ACC112 (cell line): ENCODE measurements at regions not wholly inside any gene's neighbourhood (a gene's known extent, or its start where the extent isn't known, plus 50 kb on each side); places are given as distances from the start of the nearest gene placed in this dataset.

Source experiments
- H2AFZ ChIP-seq: fragments of 200-600 bp; sonication (generic); one replicate; pipeline ENCODE4 v1.6.0; 2017; ENCODE audit warnings: antibody characterized with exemption, low read length; ENCODE audit not compliant: unreplicated experiment
- H3K27ac ChIP-seq: fragments of 200-600 bp; sonication (generic); 2 replicates; pipeline ENCODE4 v1.5.1; 2014; ENCODE audit warnings: low read depth, mild to moderate bottlenecking, antibody characterized with exemption, low read length, moderate library complexity
- H3K27me3 ChIP-seq: fragments of 200-600 bp; sonication (generic); 2 replicates; pipeline ENCODE4 v1.6.1; 2014; ENCODE audit warnings: mild to moderate bottlenecking, antibody characterized with exemption, low read length, moderate library complexity, mixed read lengths; ENCODE audit not compliant: insufficient read depth
- H3K36me3 ChIP-seq: fragments of 200-600 bp; sonication (generic); 2 replicates; pipeline ENCODE4 v1.6.1; 2016; ENCODE audit warnings: mild to moderate bottlenecking, antibody characterized with exemption, low read length, moderate library complexity, mixed read lengths; ENCODE audit not compliant: insufficient read depth
- H3K4me1 ChIP-seq: fragments of 200-600 bp; sonication (generic); one replicate; pipeline ENCODE4 v1.6.1; 2016; ENCODE audit warnings: low read length, mixed read lengths; ENCODE audit not compliant: insufficient read depth, unreplicated experiment, control insufficient read depth
- H3K4me3 ChIP-seq: fragments of 200-600 bp; sonication (generic); 2 replicates; pipeline ENCODE4 v1.5.1; 2014; ENCODE audit warnings: mild to moderate bottlenecking, low read depth, low read length
- H3K79me2 ChIP-seq: fragments of 200-600 bp; sonication (generic); one replicate; pipeline ENCODE4 v1.6.0; 2016; ENCODE audit warnings: low read length; ENCODE audit not compliant: control insufficient read depth, unreplicated experiment, insufficient read depth

- Histone ChIP-seq H3K79me2 (no peaks in the 10 kb centered on the region), H3K27ac (no peak overlapping the region), H2AFZ (no peak overlapping the region), H3K4me1 (no peaks in the 10 kb centered on the region), H3K4me3 (no peak overlapping the region), H3K36me3 (no peaks in the 10 kb centered on the region), H3K27me3 (peaks cover 16% of the 10 kb centered on the region; the same call in 1 of the 2 replicates)
Observed at GRCh38 chr6:47360388-47360787, 50.7 kb upstream of the TNFRSF21 start.

- Histone ChIP-seq H3K4me1 (no peaks in the 10 kb centered on the region), H3K27me3 (0 out of 2 replicates have a peak, but pooled peaks cover 11% of the 10 kb centered on the region), H3K4me3 (no peak overlapping the region), H3K79me2 (no peaks in the 10 kb centered on the region), H3K27ac (no peak overlapping the region), H3K36me3 (no peaks in the 10 kb centered on the region), H2AFZ (no peak overlapping the region)
Observed at GRCh38 chr6:47362857-47363461, 53.3 kb upstream of the TNFRSF21 start.

GRCh38 chr6:47363736-47364135, 54.0 kb upstream of the TNFRSF21 start:
- Histone ChIP-seq H3K4me1 (no peaks in the 10 kb centered on the region), H3K79me2 (no peaks in the 10 kb centered on the region), H3K36me3 (no peaks in the 10 kb centered on the region), H2AFZ (no peak overlapping the region), H3K27me3 (0 out of 2 replicates have a peak, but pooled peaks cover 3% of the 10 kb centered on the region), H3K27ac (no peak overlapping the region), H3K4me3 (no peak overlapping the region)

GRCh38 chr6:47366335-47366890, 56.7 kb upstream of the TNFRSF21 start:
- Histone ChIP-seq H3K27ac (no peak overlapping the region), H2AFZ (no peak overlapping the region)

GRCh38 chr6:47371139-47371869, 61.6 kb upstream of the TNFRSF21 start:
- H2AFZ ChIP-seq = no peak overlapping the region

More at GRCh38 chr6:47366335-47366890, 56.7 kb upstream of the TNFRSF21 start:
- Histone ChIP-seq H3K4me3 (no peak overlapping the region), H3K27me3 (no peaks in the 10 kb centered on the region), H3K79me2 (no peaks in the 10 kb centered on the region), H3K4me1 (no peaks in the 10 kb centered on the region), H3K36me3 (no peaks in the 10 kb centered on the region)

GRCh38 chr6:47371870-47372255, 62.2 kb upstream of the TNFRSF21 start:
- Histone ChIP-seq H3K36me3 (no peaks in the 10 kb centered on the region), H2AFZ (no peak overlapping the region), H3K79me2 (no peaks in the 10 kb centered on the region), H3K4me1 (no peaks in the 10 kb centered on the region), H3K27me3 (no peaks in the 10 kb centered on the region), H3K4me3 (no peak overlapping the region), H3K27ac (no peak overlapping the region)

More at GRCh38 chr6:47371139-47371869, 61.6 kb upstream of the TNFRSF21 start:
- no peaks in the 10 kb centered on the region for H3K27me3 ChIP-seq
- H3K79me2 ChIP-seq = no peaks in the 10 kb centered on the region
- no peaks in the 10 kb centered on the region for H3K36me3 ChIP-seq
- no peaks in the 10 kb centered on the region for H3K4me1 ChIP-seq
- no peak overlapping the region for H3K27ac ChIP-seq
- no peak overlapping the region for H3K4me3 ChIP-seq

- Histone ChIP-seq H2AFZ (no peak overlapping the region), H3K36me3 (no peaks in the 10 kb centered on the region), H3K27me3 (no peaks in the 10 kb centered on the region), H3K4me3 (no peak overlapping the region), H3K27ac (no peak overlapping the region), H3K79me2 (no peaks in the 10 kb centered on the region), H3K4me1 (no peaks in the 10 kb centered on the region)
Observed at GRCh38 chr6:47372318-47372717, 62.6 kb upstream of the TNFRSF21 start.

- peaks cover 6% of the 10 kb centered on the region; the same call in 1 of the 2 replicates for H3K27me3 ChIP-seq
- H3K4me3 ChIP-seq = no peak overlapping the region
- H3K36me3 ChIP-seq = no peaks in the 10 kb centered on the region
- H2AFZ ChIP-seq = no peak overlapping the region
- no peak overlapping the region for H3K27ac ChIP-seq
- no peaks in the 10 kb centered on the region for H3K79me2 ChIP-seq
- no peaks in the 10 kb centered on the region for H3K4me1 ChIP-seq
Observed at GRCh38 chr6:47375426-47375825, 65.7 kb upstream of the TNFRSF21 start.

GRCh38 chr6:47376930-47377329, 67.2 kb upstream of the TNFRSF21 start:
- no peaks in the 10 kb centered on the region for H3K36me3 ChIP-seq
- no peak overlapping the region for H3K27ac ChIP-seq
- H3K4me1 ChIP-seq = no peaks in the 10 kb centered on the region
- H3K4me3 ChIP-seq = no peak overlapping the region
- H2AFZ ChIP-seq = no peak overlapping the region
- peaks cover 6% of the 10 kb centered on the region; the same call in 1 of the 2 replicates for H3K27me3 ChIP-seq
- H3K79me2 ChIP-seq = no peaks in the 10 kb centered on the region

GRCh38 chr6:47377971-47378370, 68.3 kb upstream of the TNFRSF21 start:
- Histone ChIP-seq H3K4me1 (no peaks in the 10 kb centered on the region), H3K4me3 (no peak overlapping the region), H2AFZ (no peak overlapping the region), H3K27ac (no peak overlapping the region), H3K36me3 (no peaks in the 10 kb centered on the region), H3K79me2 (no peaks in the 10 kb centered on the region), H3K27me3 (peaks cover 6% of the 10 kb centered on the region; the same call in 1 of the 2 replicates)
